Neural cell (in vitro differentiated cells): ENCODE measurements at regions not wholly inside any gene's neighbourhood (a gene's known extent, or its start where the extent isn't known, plus 50 kb on each side); places are given as distances from the start of the nearest gene placed in this dataset.

Source experiments
- H2AFZ ChIP-seq: fragments of 200-600, 300-800 bp; sonication (generic), shearing (Covaris generic); 2 replicates; pipeline ENCODE4 v1.6.0; 2014; ENCODE audit warnings: low read depth, mild to moderate bottlenecking, antibody characterized with exemption, low read length, moderate library complexity
- H3F3A ChIP-seq: fragments of 200-600 bp; shearing (Covaris generic); 2 replicates; pipeline ENCODE4 v1.6.1; 2016; ENCODE audit warnings: mild to moderate bottlenecking, moderate library complexity, mixed read lengths, antibody characterized with exemption, low read length; ENCODE audit not compliant: insufficient read depth, poor library complexity, severe bottlenecking
- H3K27ac ChIP-seq: fragments of 200-600, 300-800 bp; sonication (generic), shearing (Covaris generic); 2 replicates; pipeline ENCODE4 v1.5.1; 2014; ENCODE audit warnings: mild to moderate bottlenecking, low read length, moderate library complexity
- H3K27me3 ChIP-seq: fragments of 300-800, 200-600 bp; sonication (generic), shearing (Covaris generic); 2 replicates; pipeline ENCODE4 v1.6.0; 2014; ENCODE audit warnings: mild to moderate bottlenecking, low read depth, low read length, moderate library complexity; ENCODE audit not compliant: insufficient read depth
- H3K36me3 ChIP-seq: fragments of 300-800, 200-600 bp; sonication (generic), shearing (Covaris generic); 2 replicates; pipeline ENCODE4 v1.5.1; 2014; ENCODE audit warnings: mild to moderate bottlenecking, antibody characterized with exemption, low read length, moderate library complexity; ENCODE audit not compliant: insufficient read depth
- H3K4me2 ChIP-seq: fragments of 300-800, 200-600 bp; sonication (generic), shearing (Covaris generic); 2 replicates; pipeline ENCODE4 v1.6.0; 2014; ENCODE audit warnings: mild to moderate bottlenecking, low read length
- H3K4me3 ChIP-seq: fragments of 300-800, 200-600 bp; sonication (generic), shearing (Covaris generic); 2 replicates; pipeline ENCODE4 v1.5.1; 2014; ENCODE audit warnings: mild to moderate bottlenecking, low read length, moderate library complexity
- H3K79me2 ChIP-seq: fragments of 200-600 bp; shearing (Covaris generic); replicated peaks from 2 replicates; pipeline ENCODE4 v1.6.0; 2014; ENCODE audit warnings: mild to moderate bottlenecking, low read length, moderate library complexity; ENCODE audit not compliant: insufficient read depth
- H3K9ac ChIP-seq: fragments of 300-800, 200-600 bp; sonication (generic), shearing (Covaris generic); 2 replicates; pipeline ENCODE4 v1.6.1; 2016; ENCODE audit warnings: mild to moderate bottlenecking, low read length, mixed read lengths
- H3K9me2 ChIP-seq: fragments of 200-600 bp; shearing (Covaris generic); 2 replicates; pipeline ENCODE4 v1.6.1; 2016; ENCODE audit warnings: mild to moderate bottlenecking, low read length, mixed read lengths; ENCODE audit not compliant: insufficient read depth
- H3K9me3 ChIP-seq: fragments of 200-600, 300-800 bp; sonication (generic), shearing (Covaris generic); 2 replicates; pipeline ENCODE4 v1.6.1; 2016; ENCODE audit warnings: mild to moderate bottlenecking, mixed run types, low read length, moderate library complexity, mixed read lengths
- H4K20me1 ChIP-seq: fragments of 200-600 bp; shearing (Covaris generic); 2 replicates; pipeline ENCODE4 v1.6.1; 2016; ENCODE audit warnings: mild to moderate bottlenecking, mixed run types; ENCODE audit not compliant: insufficient read depth
- EP300 ChIP-seq: fragments of 450-650 bp; conservative IDR thresholded peaks from 2 replicates; pipeline ENCODE4 v1.6.1; 2014; ENCODE audit warnings: antibody characterized with exemption, mild to moderate bottlenecking, moderate library complexity; ENCODE audit not compliant: poor library complexity, severe bottlenecking
- EZH2 ChIP-seq: fragments of 200-600, 300-800 bp; shearing (Covaris generic), sonication (generic); IDR thresholded peaks from 2 replicates; pipeline ENCODE4 v1.6.1; 2014; ENCODE audit warnings: antibody characterized with exemption, low read length, borderline replicate concordance, mild to moderate bottlenecking; ENCODE audit not compliant: insufficient read depth, poor library complexity, severe bottlenecking
- MXI1 ChIP-seq: fragments of 450-650 bp; conservative IDR thresholded peaks from 2 replicates; pipeline ENCODE4 v1.6.1; 2014; ENCODE audit warnings: antibody characterized with exemption, mild to moderate bottlenecking; ENCODE audit not compliant: poor library complexity, severe bottlenecking
- POLR2AphosphoS5 ChIP-seq: IDR thresholded peaks from 2 replicates; pipeline ENCODE4 v1.6.1; 2012
- RAD21 ChIP-seq: fragments of 450-650 bp; conservative IDR thresholded peaks from 2 replicates; pipeline ENCODE4 v1.6.1; 2014; ENCODE audit warnings: antibody characterized with exemption, mild to moderate bottlenecking, moderate library complexity
- TAF1 ChIP-seq: IDR thresholded peaks from 2 replicates; pipeline ENCODE4 v1.6.1; 2012; ENCODE audit warnings: low read depth
- TF ChIP-seq, protein P1 (sequence below): fragments of 450-650 bp; IDR thresholded peaks from 2 replicates; pipeline ENCODE4 v1.5.1; 2014; ENCODE audit warnings: antibody characterized with exemption, mild to moderate bottlenecking, moderate library complexity; ENCODE audit not compliant: poor library complexity, severe bottlenecking
- TF ChIP-seq, protein P2 (sequence below): IDR thresholded peaks from 2 replicates; pipeline ENCODE4 v1.6.1; 2012; ENCODE audit warnings: borderline replicate concordance

DNA sequence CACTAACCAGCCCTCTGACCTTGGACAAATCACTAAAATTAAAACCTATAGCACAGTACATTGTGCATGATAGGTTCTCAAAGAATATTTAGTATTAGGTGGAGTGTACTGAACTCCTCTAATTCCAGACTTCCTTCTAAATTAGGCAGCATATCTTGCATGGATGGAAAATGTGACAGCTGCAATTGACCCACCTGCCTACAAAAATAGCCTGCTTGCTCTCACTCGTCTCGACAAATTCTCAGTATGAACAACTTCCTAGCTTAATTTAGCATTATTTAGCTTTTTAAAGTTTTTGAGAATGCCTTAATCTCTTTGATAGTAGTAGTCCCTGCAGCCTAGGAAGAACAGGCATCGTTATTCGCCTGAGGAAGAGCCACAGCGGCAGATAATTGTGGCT is 482.0 kb downstream of the PIK3C3 start:
- H3F3A ChIP-seq, result no peaks in the 10 kb centered on the region
- H2AFZ ChIP-seq, result no peak overlapping the region
- no peak overlapping the region for H3K4me2 ChIP-seq
- no peaks in the 10 kb centered on the region for H4K20me1 ChIP-seq
- no peaks in the 10 kb centered on the region for H3K9me3 ChIP-seq
- no peak overlapping the region for H3K9ac ChIP-seq
- TF ChIP-seq, protein P1, sequence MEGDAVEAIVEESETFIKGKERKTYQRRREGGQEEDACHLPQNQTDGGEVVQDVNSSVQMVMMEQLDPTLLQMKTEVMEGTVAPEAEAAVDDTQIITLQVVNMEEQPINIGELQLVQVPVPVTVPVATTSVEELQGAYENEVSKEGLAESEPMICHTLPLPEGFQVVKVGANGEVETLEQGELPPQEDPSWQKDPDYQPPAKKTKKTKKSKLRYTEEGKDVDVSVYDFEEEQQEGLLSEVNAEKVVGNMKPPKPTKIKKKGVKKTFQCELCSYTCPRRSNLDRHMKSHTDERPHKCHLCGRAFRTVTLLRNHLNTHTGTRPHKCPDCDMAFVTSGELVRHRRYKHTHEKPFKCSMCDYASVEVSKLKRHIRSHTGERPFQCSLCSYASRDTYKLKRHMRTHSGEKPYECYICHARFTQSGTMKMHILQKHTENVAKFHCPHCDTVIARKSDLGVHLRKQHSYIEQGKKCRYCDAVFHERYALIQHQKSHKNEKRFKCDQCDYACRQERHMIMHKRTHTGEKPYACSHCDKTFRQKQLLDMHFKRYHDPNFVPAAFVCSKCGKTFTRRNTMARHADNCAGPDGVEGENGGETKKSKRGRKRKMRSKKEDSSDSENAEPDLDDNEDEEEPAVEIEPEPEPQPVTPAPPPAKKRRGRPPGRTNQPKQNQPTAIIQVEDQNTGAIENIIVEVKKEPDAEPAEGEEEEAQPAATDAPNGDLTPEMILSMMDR, result no peak
- TF ChIP-seq RAD21 (no peak), EZH2 (no peak), MXI1 (no peak)
- no peaks in the 10 kb centered on the region for H3K9me2 ChIP-seq
- no peaks in the 10 kb centered on the region for H3K27me3 ChIP-seq
- H3K36me3 ChIP-seq, result no peaks in the 10 kb centered on the region
- H3K4me3 ChIP-seq, result no peak overlapping the region
- no peak overlapping the region for H3K27ac ChIP-seq
- H3K79me2 ChIP-seq, result no peaks in the 10 kb centered on the region

DNA sequence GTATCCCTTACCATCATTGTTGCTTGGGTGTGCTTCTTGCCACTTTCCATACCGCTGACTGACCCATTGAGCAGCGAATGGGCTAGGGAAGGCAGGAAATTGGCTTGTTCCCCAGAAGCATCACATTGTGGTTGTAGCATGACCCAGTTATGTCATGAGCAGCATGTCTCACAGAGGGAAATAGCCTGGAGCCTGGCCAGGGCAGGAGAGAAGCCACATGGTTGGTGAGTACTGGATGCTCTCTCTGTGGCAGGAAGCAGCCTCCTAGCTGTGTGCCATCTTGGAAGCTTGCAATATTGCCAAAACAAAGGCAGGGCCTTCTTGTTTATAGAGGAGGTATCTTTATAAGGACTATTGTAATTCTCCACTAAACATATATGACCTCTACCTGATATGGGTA is 482.6 kb downstream of the PIK3C3 start:
- Histone ChIP-seq H3K4me2 (no peak overlapping the region), H2AFZ (no peak overlapping the region), H3K9me2 (no peaks in the 10 kb centered on the region), H3K27ac (no peak overlapping the region), H3K27me3 (no peaks in the 10 kb centered on the region), H3K36me3 (no peaks in the 10 kb centered on the region), H3K4me3 (no peak overlapping the region), H3K79me2 (no peaks in the 10 kb centered on the region), H4K20me1 (no peaks in the 10 kb centered on the region), H3K9ac (no peak overlapping the region), H3K9me3 (no peaks in the 10 kb centered on the region), H3F3A (no peaks in the 10 kb centered on the region)
- TF ChIP-seq, protein P1, result no peak
- no peak for TF ChIP-seq MXI1
- no peak for TF ChIP-seq EP300
- TF ChIP-seq POLR2AphosphoS5, result no peak
- no peak for TF ChIP-seq RAD21
- TF ChIP-seq, protein P2, sequence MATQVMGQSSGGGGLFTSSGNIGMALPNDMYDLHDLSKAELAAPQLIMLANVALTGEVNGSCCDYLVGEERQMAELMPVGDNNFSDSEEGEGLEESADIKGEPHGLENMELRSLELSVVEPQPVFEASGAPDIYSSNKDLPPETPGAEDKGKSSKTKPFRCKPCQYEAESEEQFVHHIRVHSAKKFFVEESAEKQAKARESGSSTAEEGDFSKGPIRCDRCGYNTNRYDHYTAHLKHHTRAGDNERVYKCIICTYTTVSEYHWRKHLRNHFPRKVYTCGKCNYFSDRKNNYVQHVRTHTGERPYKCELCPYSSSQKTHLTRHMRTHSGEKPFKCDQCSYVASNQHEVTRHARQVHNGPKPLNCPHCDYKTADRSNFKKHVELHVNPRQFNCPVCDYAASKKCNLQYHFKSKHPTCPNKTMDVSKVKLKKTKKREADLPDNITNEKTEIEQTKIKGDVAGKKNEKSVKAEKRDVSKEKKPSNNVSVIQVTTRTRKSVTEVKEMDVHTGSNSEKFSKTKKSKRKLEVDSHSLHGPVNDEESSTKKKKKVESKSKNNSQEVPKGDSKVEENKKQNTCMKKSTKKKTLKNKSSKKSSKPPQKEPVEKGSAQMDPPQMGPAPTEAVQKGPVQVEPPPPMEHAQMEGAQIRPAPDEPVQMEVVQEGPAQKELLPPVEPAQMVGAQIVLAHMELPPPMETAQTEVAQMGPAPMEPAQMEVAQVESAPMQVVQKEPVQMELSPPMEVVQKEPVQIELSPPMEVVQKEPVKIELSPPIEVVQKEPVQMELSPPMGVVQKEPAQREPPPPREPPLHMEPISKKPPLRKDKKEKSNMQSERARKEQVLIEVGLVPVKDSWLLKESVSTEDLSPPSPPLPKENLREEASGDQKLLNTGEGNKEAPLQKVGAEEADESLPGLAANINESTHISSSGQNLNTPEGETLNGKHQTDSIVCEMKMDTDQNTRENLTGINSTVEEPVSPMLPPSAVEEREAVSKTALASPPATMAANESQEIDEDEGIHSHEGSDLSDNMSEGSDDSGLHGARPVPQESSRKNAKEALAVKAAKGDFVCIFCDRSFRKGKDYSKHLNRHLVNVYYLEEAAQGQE, result no peak
- no peak for TF ChIP-seq TAF1
